HCT116 (cell line): ENCODE measurements at regions not wholly inside any gene's neighbourhood (a gene's known extent, or its start where the extent isn't known, plus 50 kb on each side); places are given as distances from the start of the nearest gene placed in this dataset.

Experiments used
- ATAC-seq: fragments of 200-7000 bp; cut with Tn5 transposase; 2 replicates; pipeline ENCODE4 v1.9.1; 2020; ENCODE audit warnings: mild to moderate bottlenecking, moderate library complexity
- BruUV-seq: library from RNA; stranded (reverse); fragments of 400-500 nt; replicated peaks from 2 replicates; lab custom pipeline; 2021; lab: Mats Ljungman, UMichigan
- CTCF ChIA-PET: fragments of 300-600 bp; sonication (Branson Sonifier 250); formaldehyde crosslinking; loops from one replicate; lab custom pipeline; 2021; ENCODE audit warnings: antibody characterized with exemption; lab: Charles Lee
- POLR2A ChIA-PET: fragments of 300-600, 350-600 bp; sonication (Branson Sonifier 250); formaldehyde crosslinking; loops from one replicate; lab custom pipeline; 2021; ENCODE audit warnings: antibody characterized with exemption; lab: Charles Lee
- RAD21 ChIA-PET, 2 experiments: fragments of 300-600 bp; sonication (Branson Sonifier 250); formaldehyde crosslinking; loops; one replicate each; lab custom pipeline; 2023; ENCODE audit warnings: low total read pairs in 2 of 2; ENCODE audit not compliant: uncharacterized antibody in 2 of 2, unreplicated experiment in 2 of 2, low non-redundant PET in 1 of 2; lab: Charles Lee
- DNase-seq: peaks from one replicate; pipeline ENCODE4 v3.0.0-alpha.2; 2010; ENCODE audit warnings: low read depth, low spot score
- H2AFZ ChIP-seq: fragments of 200-600 bp; shearing (Covaris generic), sonication (generic); 2 replicates; pipeline ENCODE4 v1.6.1; 2017; ENCODE audit warnings: low read depth, mixed run types, mixed read lengths, antibody characterized with exemption, low read length; ENCODE audit not compliant: poor library complexity, severe bottlenecking
- H3K27ac ChIP-seq: 2 replicates; pipeline ENCODE4 v1.5.1; 2012; ENCODE audit warnings: low read depth, low read length
- H3K27me3 ChIP-seq: fragments of 200-600 bp; sonication (generic); 2 replicates; pipeline ENCODE4 v1.6.1; 2016; ENCODE audit warnings: mixed run types, low read length, mixed read lengths; ENCODE audit not compliant: insufficient read depth
- H3K36me3 ChIP-seq, 2 experiments: fragments of 200-500 bp in 1 of 2; fragments of 200-600 bp in 1 of 2; sonication (Bioruptor generic) in 1 of 2; sonication (generic) in 1 of 2; 2 replicates each; pipeline versions ENCODE4 v1.5.1 to v1.6.1; 2014 to 2016; ENCODE audit warnings: low read length in 2 of 2, inconsistent platforms in 1 of 2, mixed read lengths in 1 of 2, mixed run types in 1 of 2; ENCODE audit not compliant: insufficient read depth in 2 of 2, control insufficient read depth in 1 of 2
- H3K4me1 ChIP-seq, 2 experiments: fragments of 200-600 bp in 1 of 2; sonication (generic) in 1 of 2; 2 replicates each; pipeline versions ENCODE4 v1.5.1 to v1.6.1; 2012 to 2017; ENCODE audit warnings: low read length in 2 of 2, inconsistent platforms in 1 of 2, mild to moderate bottlenecking in 1 of 2, mixed read lengths in 1 of 2, mixed run types in 1 of 2, moderate library complexity in 1 of 2; ENCODE audit not compliant: insufficient read depth in 2 of 2, control insufficient read depth in 1 of 2
- H3K4me2 ChIP-seq: fragments of 200-600 bp; sonication (generic); 2 replicates; pipeline ENCODE4 v1.6.1; 2017; ENCODE audit warnings: mixed run types, low read length, mixed read lengths
- H3K4me3 ChIP-seq, 2 experiments: fragments of 200-600 bp in 1 of 2; sonication (generic) in 1 of 2; replicated peaks in 1 of 2; 2 replicates each; pipeline ENCODE4 v1.5.1; 2011 to 2016; ENCODE audit warnings: low read length in 2 of 2, control low read depth in 1 of 2, low read depth in 1 of 2, mild to moderate bottlenecking in 1 of 2, mixed read lengths in 1 of 2, mixed run types in 1 of 2
- H3K79me2 ChIP-seq: fragments of 200-600 bp; sonication (generic); 2 replicates; pipeline ENCODE4 v1.6.1; 2017; ENCODE audit warnings: mild to moderate bottlenecking, mixed run types, low read length, moderate library complexity, mixed read lengths; ENCODE audit not compliant: insufficient read depth
- H3K9ac ChIP-seq: fragments of 200-600 bp; sonication (generic); 2 replicates; pipeline ENCODE4 v1.6.1; 2016; ENCODE audit warnings: low read length, mixed read lengths
- H3K9me2 ChIP-seq: fragments of 200-600 bp; sonication (generic), shearing (Covaris generic); 2 replicates; pipeline ENCODE4 v1.6.1; 2017; ENCODE audit warnings: mixed run types, mild to moderate bottlenecking, moderate library complexity; ENCODE audit not compliant: insufficient read depth
- H3K9me3 ChIP-seq, 2 experiments: fragments of 200-500 bp in 1 of 2; fragments of 200-600 bp in 1 of 2; sonication (Bioruptor generic) in 1 of 2; sonication (generic) in 1 of 2; 2 replicates each; pipeline ENCODE4 v1.6.1; 2014 to 2017; ENCODE audit warnings: low read length in 2 of 2, mixed read lengths in 2 of 2, inconsistent platforms in 1 of 2, low read depth in 1 of 2, mild to moderate bottlenecking in 1 of 2, mixed run types in 1 of 2, moderate library complexity in 1 of 2; ENCODE audit not compliant: control insufficient read depth in 1 of 2, insufficient read depth in 1 of 2
- H4K20me1 ChIP-seq: fragments of 200-600 bp; sonication (generic), shearing (Covaris generic); 2 replicates; pipeline ENCODE4 v1.6.1; 2017; ENCODE audit warnings: mixed run types, mild to moderate bottlenecking, moderate library complexity; ENCODE audit not compliant: insufficient read depth
- ATF3 ChIP-seq: IDR thresholded peaks from 2 replicates; pipeline ENCODE4 v1.6.1; 2012
- CBX3 ChIP-seq: IDR thresholded peaks from 2 replicates; pipeline ENCODE4 v1.6.1; 2012; ENCODE audit warnings: low read depth
- ELF1 ChIP-seq: IDR thresholded peaks from 2 replicates; pipeline ENCODE4 v1.6.1; 2012; ENCODE audit warnings: low read depth, borderline replicate concordance
- EZH2 ChIP-seq: fragments of 200-600 bp; sonication (generic); IDR thresholded peaks from 2 replicates; pipeline ENCODE4 v1.6.1; 2017; ENCODE audit warnings: antibody characterized with exemption, mixed run types
- EZH2phosphoT487 ChIP-seq: fragments of 200-600 bp; IDR thresholded peaks from 2 replicates; pipeline ENCODE4 v1.6.1; 2018; ENCODE audit warnings: antibody characterized with exemption, borderline replicate concordance
- FOSL1 ChIP-seq: IDR thresholded peaks from 2 replicates; pipeline ENCODE4 v1.6.1; 2012; ENCODE audit warnings: low read depth
- JUND ChIP-seq: IDR thresholded peaks from 2 replicates; pipeline ENCODE4 v1.6.1; 2012
- POLR2A ChIP-seq: IDR thresholded peaks from 2 replicates; pipeline ENCODE4 v1.7.0; 2011; ENCODE audit warnings: borderline replicate concordance; ENCODE audit not compliant: insufficient read depth, insufficient read length; ENCODE audit errors: extremely low read depth
- RAD21 ChIP-seq: IDR thresholded peaks from 2 replicates; pipeline ENCODE4 v1.6.1; 2012; ENCODE audit warnings: low read depth, mild to moderate bottlenecking
- SIN3A ChIP-seq: IDR thresholded peaks from 2 replicates; pipeline ENCODE4 v1.6.1; 2012; ENCODE audit warnings: low read depth
- SRF ChIP-seq: IDR thresholded peaks from 2 replicates; pipeline ENCODE4 v1.6.1; 2012; ENCODE audit warnings: low read depth
- ZFX ChIP-seq: fragments of 450-650 bp; IDR thresholded peaks from 2 replicates; pipeline ENCODE4 v1.6.1; 2017
- ZNF274 ChIP-seq: fragments of 200-500 bp; sonication (Bioruptor generic); IDR thresholded peaks from 2 replicates; pipeline ENCODE4 v1.6.1; 2014; ENCODE audit warnings: mild to moderate bottlenecking, low read depth, low read length, inconsistent platforms
- intact Hi-C: fragments of 100-400 bp; cut with micrococcal nuclease; formaldehyde crosslinking; loops from 2 replicates; pipeline ENCODE4 v1.10.0; 2022
- TF ChIP-seq, protein P1 (sequence below): IDR thresholded peaks from 2 replicates; pipeline ENCODE4 v1.6.1; 2011; ENCODE audit warnings: mild to moderate bottlenecking, low read length, moderate library complexity; ENCODE audit not compliant: insufficient replicate concordance; ENCODE audit errors: extremely low read depth

DNA sequence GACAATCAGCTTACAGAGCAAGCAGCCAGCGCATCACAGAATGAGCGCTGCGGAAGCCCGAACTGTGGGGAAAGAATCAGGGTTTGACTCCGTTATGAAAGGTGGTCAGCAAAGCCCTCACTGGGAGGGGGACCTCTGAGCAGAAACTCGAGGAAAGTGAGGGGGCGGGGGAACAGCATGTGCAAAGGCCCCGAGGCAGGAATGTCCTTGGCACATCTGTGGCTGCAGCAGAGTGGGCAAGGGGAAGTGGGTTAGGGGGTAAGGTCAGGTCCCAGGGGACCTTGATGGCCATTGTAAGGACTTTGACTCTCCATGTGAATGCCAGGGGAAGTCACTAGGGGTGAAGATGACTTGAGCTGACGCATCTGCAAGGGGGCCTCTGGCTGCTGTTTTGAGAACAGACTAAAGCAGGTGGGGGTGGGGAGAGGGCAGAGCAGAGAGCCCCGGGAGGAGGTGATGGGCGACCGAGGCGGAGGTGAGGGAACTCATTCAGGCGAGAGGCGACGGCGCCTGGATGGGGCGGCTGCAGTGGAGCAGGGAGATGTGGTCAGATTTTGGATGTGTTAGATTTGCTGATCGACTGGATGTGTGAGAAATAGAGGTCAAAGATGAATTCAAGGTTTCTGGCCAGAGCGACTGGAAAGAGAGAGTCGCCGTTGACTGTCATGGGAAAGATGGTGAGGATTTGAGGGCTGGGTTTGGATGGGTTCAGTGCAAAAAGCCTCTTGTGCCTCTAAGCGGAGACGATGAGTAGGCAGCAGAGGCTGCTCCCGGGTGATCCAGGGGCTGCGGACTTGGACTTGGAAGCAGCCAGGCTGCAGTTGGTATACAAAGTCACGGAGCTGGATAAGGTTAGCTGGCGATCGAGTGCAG is 108.0 kb upstream of the ZBTB40 start (continued):
- TF ChIP-seq ATF3 (no peak), FOSL1 (no peak), SRF (no peak), SIN3A (no peak), CBX3 (no peak)

- ChIA-PET CTCF (no interaction called here), POLR2A (no interaction called here), RAD21 (no interaction called here)
- H3K79me2 ChIP-seq = no peaks in the 10 kb centered on the region
- H2AFZ ChIP-seq = no peak overlapping the region
- H3K4me1 ChIP-seq = no peaks in the 10 kb centered on the region
- H3K9ac ChIP-seq = no peak overlapping the region
- H3K4me3 ChIP-seq = no peak overlapping the region
- BruUV-seq = no TSS peak
- H3K4me2 ChIP-seq = no peak overlapping the region
- H4K20me1 ChIP-seq = no peaks in the 10 kb centered on the region
- no peaks in the 10 kb centered on the region for H3K36me3 ChIP-seq
- DNase-seq = no peak
- no peaks in the 10 kb centered on the region for H3K9me3 ChIP-seq
- H3K9me2 ChIP-seq = no peaks in the 10 kb centered on the region
- no peak for ATAC-seq
- TF ChIP-seq EZH2 = no peak
- TF ChIP-seq ZFX = no peak
- no peak for TF ChIP-seq JUND
- TF ChIP-seq, protein P1, sequence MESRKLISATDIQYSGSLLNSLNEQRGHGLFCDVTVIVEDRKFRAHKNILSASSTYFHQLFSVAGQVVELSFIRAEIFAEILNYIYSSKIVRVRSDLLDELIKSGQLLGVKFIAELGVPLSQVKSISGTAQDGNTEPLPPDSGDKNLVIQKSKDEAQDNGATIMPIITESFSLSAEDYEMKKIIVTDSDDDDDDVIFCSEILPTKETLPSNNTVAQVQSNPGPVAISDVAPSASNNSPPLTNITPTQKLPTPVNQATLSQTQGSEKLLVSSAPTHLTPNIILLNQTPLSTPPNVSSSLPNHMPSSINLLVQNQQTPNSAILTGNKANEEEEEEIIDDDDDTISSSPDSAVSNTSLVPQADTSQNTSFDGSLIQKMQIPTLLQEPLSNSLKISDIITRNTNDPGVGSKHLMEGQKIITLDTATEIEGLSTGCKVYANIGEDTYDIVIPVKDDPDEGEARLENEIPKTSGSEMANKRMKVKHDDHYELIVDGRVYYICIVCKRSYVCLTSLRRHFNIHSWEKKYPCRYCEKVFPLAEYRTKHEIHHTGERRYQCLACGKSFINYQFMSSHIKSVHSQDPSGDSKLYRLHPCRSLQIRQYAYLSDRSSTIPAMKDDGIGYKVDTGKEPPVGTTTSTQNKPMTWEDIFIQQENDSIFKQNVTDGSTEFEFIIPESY = no peak
- no peak for TF ChIP-seq EZH2phosphoT487
- TF ChIP-seq RAD21 = no peak
- no peak for TF ChIP-seq POLR2A
- TF ChIP-seq ELF1 = no peak
- no peak for TF ChIP-seq ZNF274
- no peak overlapping the region for H3K27ac ChIP-seq
- intact Hi-C loops = no loop called here
- peaks cover 17% of the 10 kb centered on the region; the same call in 1 of the 2 replicates for H3K27me3 ChIP-seq
Observed at GRCh38 chr1:22344329-22344630, 107.4 kb upstream of the ZBTB40 start.
